GM19324 (cell line): ENCODE measurements at regions not wholly inside any gene's neighbourhood (a gene's known extent, or its start where the extent isn't known, plus 50 kb on each side); places are given as distances from the start of the nearest gene placed in this dataset.

ENCODE experiments used
- ATAC-seq: cut with Tn5 transposase; IDR thresholded peaks from one replicate; pipeline ENCODE4 v1.9.1; 2021; ENCODE audit warnings: mild to moderate bottlenecking, moderate library complexity; ENCODE audit not compliant: unreplicated experiment, low FRiP score

- ATAC-seq, result no peak
These were observed 509.6 kb downstream of the MID1IP1 start for GRCh38 chrX:39310891-39311290.

DNA sequence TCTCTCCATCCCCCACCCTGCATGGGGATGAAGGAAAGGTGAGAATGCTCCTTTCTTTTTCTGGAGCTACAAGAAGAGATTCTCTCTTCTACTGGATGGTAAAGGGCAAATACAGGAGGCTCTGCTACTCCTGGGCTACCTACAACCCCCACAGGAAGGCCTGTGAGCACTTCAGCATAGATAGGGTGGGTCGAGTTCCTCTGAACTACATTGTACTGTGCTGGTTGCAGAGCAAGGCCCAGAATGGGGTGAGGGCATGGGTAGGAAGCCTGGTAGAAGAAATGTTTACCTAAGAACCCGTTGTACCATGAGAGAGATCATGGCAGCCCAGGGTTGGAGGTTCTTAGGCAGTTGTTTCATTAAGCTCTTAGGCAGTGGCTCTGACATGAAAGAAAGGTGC is 510.4 kb downstream of the MID1IP1 start:
- ATAC-seq, result no peak

DNA sequence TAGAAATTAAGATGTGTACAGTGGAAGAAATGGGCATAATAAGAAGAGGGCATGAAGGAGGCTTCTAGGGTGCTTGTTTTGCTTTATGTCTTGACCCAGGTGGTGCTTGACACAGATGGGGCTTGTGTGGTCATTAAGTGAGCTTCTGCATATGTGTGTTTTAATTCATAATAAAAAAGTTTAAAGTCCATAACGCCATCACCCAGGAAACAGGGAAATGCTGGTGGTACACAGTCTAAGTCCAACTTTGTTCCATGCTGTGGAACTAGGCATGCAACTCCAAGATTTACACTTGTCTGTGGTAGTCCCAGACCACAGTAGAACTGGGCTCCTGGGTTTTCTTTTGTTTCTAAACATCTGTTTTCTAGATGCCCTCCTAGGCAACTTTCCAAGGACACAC is 511.9 kb downstream of the MID1IP1 start:
- no peak for ATAC-seq

DNA sequence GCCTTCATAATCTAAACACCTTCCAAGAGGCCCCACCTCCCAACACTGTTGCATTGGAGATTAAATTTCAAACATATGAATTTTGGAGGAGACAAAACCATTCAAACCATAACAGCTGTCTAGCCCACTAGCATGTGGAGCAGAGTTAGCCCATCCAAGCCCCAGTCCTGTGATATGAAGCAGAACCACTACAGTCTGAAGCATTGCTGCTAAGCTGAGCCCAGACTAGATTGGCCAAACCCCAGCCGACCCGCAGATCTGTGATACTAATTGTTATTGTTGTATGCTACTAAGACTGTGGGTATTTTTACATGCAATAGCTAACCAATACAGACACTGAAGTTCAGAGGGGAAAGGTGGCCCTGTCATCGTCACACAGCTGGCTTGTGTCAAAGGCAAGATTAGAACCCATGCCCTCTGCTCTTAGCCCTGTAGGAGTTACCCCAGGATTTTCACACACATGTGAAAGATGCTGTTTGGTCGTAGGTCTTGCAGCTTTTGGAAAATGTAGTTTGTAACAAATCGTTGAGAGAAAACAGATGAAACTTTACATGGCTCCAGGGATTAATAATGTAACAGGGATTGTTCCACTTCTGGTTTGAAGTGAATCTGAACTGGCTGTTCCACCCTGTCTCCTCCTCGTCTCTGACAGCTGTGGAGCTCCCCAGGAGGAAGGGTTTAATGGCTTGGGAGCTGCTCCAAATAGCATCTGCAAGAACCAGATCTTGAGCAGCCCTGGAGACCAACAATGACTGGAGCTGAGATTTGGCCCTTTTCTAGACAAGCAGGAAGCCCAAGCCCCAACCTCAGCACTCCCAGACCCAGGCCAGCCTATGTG is 517.5 kb downstream of the MID1IP1 start:
- ATAC-seq, result no peak

DNA sequence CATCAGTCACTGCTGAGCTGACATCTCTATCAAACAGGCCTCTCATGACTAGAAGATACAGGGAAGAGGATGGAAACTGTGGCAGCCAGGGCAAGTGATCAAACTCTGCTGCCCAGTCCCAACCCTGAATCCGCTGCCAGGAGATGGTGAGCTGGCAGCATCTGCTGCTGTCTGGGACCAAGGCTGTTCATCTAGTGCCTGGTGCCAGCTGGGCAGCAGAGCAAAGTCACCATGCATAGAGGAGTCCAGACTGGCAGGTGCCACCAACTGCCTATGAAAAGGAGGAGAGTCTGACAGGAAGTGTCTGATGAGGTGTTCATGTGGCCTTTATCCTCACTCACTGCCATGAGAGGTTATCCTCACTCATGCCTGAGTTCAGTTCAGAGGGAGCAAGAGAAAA is 518.9 kb downstream of the MID1IP1 start:
- ATAC-seq, result no peak

GRCh38 chrX:39322496-39322895 is 521.2 kb downstream of the MID1IP1 start:
- no peak for ATAC-seq

- ATAC-seq, result no peak
These were observed 523.1 kb downstream of the MID1IP1 start for GRCh38 chrX:39324233-39324930.

DNA sequence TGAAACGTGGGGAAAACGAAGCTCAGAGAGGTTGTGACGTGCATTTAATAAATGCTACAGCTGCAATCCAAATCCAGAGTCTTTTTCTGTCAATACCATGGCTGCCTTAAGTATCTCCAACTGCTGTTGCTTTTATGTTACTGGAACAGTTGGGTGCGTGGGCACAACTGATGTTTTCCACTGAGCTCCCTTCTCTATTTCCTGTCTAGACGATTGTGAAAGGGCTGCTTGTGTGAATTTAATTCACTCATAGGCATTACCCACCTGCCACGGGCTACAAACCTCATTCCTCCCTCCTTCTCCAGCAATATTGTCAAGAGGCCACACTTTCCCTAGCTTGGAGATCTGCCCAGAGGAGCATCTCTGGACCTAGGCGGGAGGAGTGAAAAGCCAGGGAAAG is 526.0 kb downstream of the MID1IP1 start:
- no peak for ATAC-seq

DNA sequence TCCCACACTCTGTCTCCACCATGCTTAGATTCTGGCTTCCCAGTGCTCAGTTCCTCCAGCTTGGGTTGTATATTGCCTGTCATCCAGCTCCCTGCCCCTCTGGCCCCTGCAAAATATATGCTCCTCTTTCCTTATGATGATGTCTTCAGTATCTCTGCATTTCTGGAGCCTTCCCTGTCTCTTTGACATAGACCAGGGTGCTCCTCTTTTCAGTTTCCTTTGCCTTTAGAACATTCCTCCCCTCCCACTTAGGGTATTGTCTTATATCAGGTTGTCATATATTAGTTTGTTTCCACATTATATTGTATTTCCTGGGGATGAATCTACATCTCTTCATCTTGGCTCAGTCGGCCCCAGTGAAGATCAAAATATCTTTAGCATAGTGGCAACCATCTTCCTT is 526.4 kb downstream of the MID1IP1 start:
- no peak for ATAC-seq

GRCh38 chrX:39328661-39329060 is 527.4 kb downstream of the MID1IP1 start:
- no peak for ATAC-seq

GRCh38 chrX:39331082-39331704 is 529.9 kb downstream of the MID1IP1 start:
- ATAC-seq, result no peak

- no peak for ATAC-seq
These were observed 532.2 kb downstream of the MID1IP1 start for GRCh38 chrX:39333451-39333850.

- no peak for ATAC-seq
These were observed 534.4 kb downstream of the MID1IP1 start for GRCh38 chrX:39335513-39336235.

GRCh38 chrX:39336671-39337311 is 535.5 kb downstream of the MID1IP1 start:
- ATAC-seq, result peak; percentile 80

DNA sequence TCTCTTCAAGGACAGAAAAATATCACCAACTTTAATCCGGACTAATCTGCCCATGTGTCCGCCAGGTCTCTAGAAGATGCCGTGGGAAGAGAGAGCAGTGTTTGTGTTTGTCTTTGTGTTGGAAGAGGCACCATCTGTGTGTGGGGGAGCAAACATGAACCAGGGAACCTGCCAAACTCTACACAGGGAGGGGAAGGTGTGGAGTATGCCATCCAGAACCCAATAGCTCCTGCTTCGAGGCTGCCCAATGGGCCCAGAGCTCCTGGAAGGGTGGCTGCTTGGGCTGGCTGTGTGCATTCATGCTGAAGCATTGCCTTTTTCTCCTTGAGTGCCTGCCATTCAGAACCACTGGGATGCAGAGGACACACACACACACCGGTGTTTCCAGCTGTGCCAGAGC is 536.2 kb downstream of the MID1IP1 start:
- ATAC-seq, result no peak

GRCh38 chrX:39338583-39338982 is 537.3 kb downstream of the MID1IP1 start:
- no peak for ATAC-seq

DNA sequence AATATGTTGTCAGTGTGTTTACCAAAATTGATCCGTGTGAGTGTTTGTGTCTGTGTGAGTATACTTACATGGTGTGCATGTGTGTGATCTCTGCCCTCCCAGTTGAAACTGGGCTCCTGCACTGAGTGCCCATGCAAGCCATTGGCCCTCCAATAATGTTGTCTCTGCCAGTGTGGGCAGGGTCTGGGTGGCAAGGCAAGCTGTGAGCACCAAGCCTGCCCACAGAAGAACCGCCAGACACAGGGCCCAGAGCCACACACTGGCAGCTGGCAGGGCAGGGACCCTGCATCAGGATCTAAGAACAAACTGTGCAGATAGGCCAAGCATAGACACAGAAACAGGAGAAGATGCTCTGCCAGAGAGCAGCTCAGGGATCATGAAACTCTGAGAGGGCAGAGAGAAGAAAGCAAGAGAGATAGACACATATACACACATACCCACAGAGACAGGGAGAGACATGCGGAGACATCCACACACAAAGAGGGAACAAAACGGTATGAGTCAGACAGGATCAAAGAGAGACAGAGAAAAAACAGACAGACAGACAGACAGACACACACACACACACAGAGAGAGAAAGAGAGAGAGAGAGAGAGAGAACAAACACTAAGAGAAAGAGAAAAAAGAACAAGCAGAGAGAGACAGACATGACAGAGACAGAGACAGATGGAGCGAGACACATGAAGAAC is 555.0 kb downstream of the MID1IP1 start:
- ATAC-seq, result no peak

GRCh38 chrX:39360101-39360500 is 558.8 kb downstream of the MID1IP1 start:
- no peak for ATAC-seq

GRCh38 chrX:39361736-39362135 is 560.5 kb downstream of the MID1IP1 start:
- no peak for ATAC-seq

GRCh38 chrX:39367416-39367815 is 566.2 kb downstream of the MID1IP1 start:
- ATAC-seq, result no peak
